Dermis blood vessel endothelial cell (primary cell): ENCODE measurements at regions not wholly inside any gene's neighbourhood (a gene's known extent, or its start where the extent isn't known, plus 50 kb on each side); places are given as distances from the start of the nearest gene placed in this dataset.
A peak's percentile ranks its signal among the peaks of the same experiment; 100 is the strongest.

Experiments used
- DNase-seq: peaks from one replicate; pipeline ENCODE4 v3.0.0; 2010

- peak; percentile 69 for DNase-seq
Measured at GRCh38 chr18:28666216-28666615, 489.3 kb upstream of the CDH2 start.

- DNase-seq: peak; percentile 76
Measured at GRCh38 chr18:28657961-28658360, 481.0 kb upstream of the CDH2 start.

GRCh38 chr18:28652654-28653053, 475.7 kb upstream of the CDH2 start:
- DNase-seq: no peak

- DNase-seq: no peak
Measured at GRCh38 chr18:28651298-28651697, 474.4 kb upstream of the CDH2 start.

- DNase-seq: peak; percentile 53
Measured at GRCh38 chr18:28650860-28651259, 473.9 kb upstream of the CDH2 start.

GRCh38 chr18:28647961-28648360, 471.0 kb upstream of the CDH2 start:
- peak; percentile 83 for DNase-seq

- peak; percentile 51 for DNase-seq
Measured at GRCh38 chr18:28637897-28638296, 461.0 kb upstream of the CDH2 start.

GRCh38 chr18:28635530-28635929, 458.6 kb upstream of the CDH2 start:
- no peak for DNase-seq

- DNase-seq: no peak
Measured at GRCh38 chr18:28626756-28627155, 449.8 kb upstream of the CDH2 start.

- DNase-seq: no peak
Measured at GRCh38 chr18:28607991-28608390, 431.1 kb upstream of the CDH2 start.

- peak; percentile 9 for DNase-seq
Measured at GRCh38 chr18:28606686-28607085, 429.8 kb upstream of the CDH2 start.

- DNase-seq: no peak
Measured at GRCh38 chr18:28602391-28602790, 425.5 kb upstream of the CDH2 start.

- no peak for DNase-seq
Measured at GRCh38 chr18:28594034-28594433, 417.1 kb upstream of the CDH2 start.

GRCh38 chr18:28588884-28589549, 412.1 kb upstream of the CDH2 start:
- DNase-seq: no peak

- DNase-seq: no peak
Measured at GRCh38 chr18:28584731-28585130, 407.8 kb upstream of the CDH2 start.

GRCh38 chr18:28582724-28583123, 405.8 kb upstream of the CDH2 start:
- no peak for DNase-seq

GRCh38 chr18:28581521-28582071, 404.7 kb upstream of the CDH2 start:
- DNase-seq: peak; percentile 4

GRCh38 chr18:28576941-28577340, 400.0 kb upstream of the CDH2 start:
- DNase-seq: peak; percentile 1

- DNase-seq: no peak
Measured at GRCh38 chr18:28575123-28575522, 398.2 kb upstream of the CDH2 start.

- no peak for DNase-seq
Measured at GRCh38 chr18:28574175-28574574, 397.2 kb upstream of the CDH2 start.

- DNase-seq: no peak
Measured at GRCh38 chr18:28571929-28572328, 395.0 kb upstream of the CDH2 start.

- no peak for DNase-seq
Measured at GRCh38 chr18:28560331-28560730, 383.4 kb upstream of the CDH2 start.

GRCh38 chr18:28559511-28559910, 382.6 kb upstream of the CDH2 start:
- DNase-seq: peak; percentile 58

- DNase-seq: no peak
Measured at GRCh38 chr18:28541934-28542333, 365.0 kb upstream of the CDH2 start.
